ENCODE measurements at regions not wholly inside any gene's neighbourhood (a gene's known extent, or its start where the extent isn't known, plus 50 kb on each side); places are given as distances from the start of the nearest gene placed in this dataset.
A peak's percentile ranks its signal among the peaks of the same experiment; 100 is the strongest.

DNA sequence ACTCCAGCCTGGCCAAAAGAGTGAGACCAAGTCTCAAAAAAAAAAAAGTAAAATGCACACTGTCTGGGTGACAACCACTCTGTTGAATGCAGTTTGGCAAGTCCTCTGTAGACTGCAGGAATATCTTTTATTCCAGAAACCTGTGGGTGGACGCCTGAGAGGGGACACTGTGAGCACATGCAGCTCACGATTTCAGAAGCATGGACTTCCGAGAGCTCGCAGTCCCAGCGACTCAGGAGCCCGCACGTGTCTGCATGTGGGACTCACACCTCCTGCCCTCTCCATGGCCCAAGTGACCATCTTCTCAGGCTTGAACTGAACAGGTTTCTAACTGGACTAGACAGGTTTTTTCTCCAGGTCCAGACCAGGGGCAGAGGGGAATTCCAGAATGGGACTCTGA, 388.6 kb upstream of the IRX2 start:
- intact Hi-C loops (cut with DNase I; ENCODE audit: low total_unique reads): no loop called here
- no peak overlapping the region for H3K4me3 ChIP-seq (ENCODE audit: low read depth, poor library complexity, severe bottlenecking)
- 90 to 92% methylated on average over 7 of the region's 7 CpGs for WGBS, 2 donors
- no peak for DNase-seq (ENCODE audit: low spot score in 2 of 2)
- TF ChIP-seq CTCF (IDR thresholded peaks at IDR 0.05) (no peak), POLR2A (IDR thresholded peaks at IDR 0.05) (no peak)

GRCh38 chr5:3139499-3139931, 388.0 kb upstream of the IRX2 start:
- DNase-seq (ENCODE audit: low spot score in 2 of 2): no peak

GRCh38 chr5:3131161-3131560, 379.7 kb upstream of the IRX2 start:
- H3K4me3 ChIP-seq (ENCODE audit: low read depth, poor library complexity, severe bottlenecking): no peak overlapping the region
- intact Hi-C loops (cut with DNase I; ENCODE audit: low total_unique reads): no loop called here
- TF ChIP-seq CTCF (IDR thresholded peaks at IDR 0.05) (no peak), POLR2A (IDR thresholded peaks at IDR 0.05) (no peak)
- 28 to 57% methylated on average over 8 of the region's 8 CpGs for WGBS, 2 donors
- no peak for DNase-seq (ENCODE audit: low spot score in 2 of 2)

More at GRCh38 chr5:3139499-3139931, 388.0 kb upstream of the IRX2 start:
- intact Hi-C loops (cut with DNase I; ENCODE audit: low total_unique reads): no loop called here
- TF ChIP-seq POLR2A (IDR thresholded peaks at IDR 0.05): no peak
- no peak for TF ChIP-seq CTCF (IDR thresholded peaks at IDR 0.05)
- WGBS, 2 donors: 49 to 51% methylated on average over 5 to 6 of the region's 6 CpGs
- no peak overlapping the region for H3K4me3 ChIP-seq (ENCODE audit: low read depth, poor library complexity, severe bottlenecking)

DNA sequence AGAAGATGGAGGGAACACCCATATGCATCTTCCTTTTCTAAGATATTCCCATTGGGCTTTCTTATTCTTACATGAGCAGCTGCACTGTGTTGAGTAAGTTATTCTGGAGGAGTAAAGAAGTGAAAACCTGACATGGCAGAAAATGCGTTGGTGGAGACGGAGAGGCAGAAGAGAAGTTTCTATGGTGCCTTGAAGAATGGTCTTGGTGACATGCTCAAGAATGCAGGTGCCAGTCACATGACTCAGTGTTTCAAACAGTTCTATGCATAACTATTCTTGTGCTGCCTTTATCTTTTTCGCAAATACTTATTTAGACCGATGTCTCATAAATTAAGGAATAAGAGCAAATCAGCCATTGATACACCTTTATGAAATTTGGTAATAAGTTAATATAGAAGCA, 377.8 kb upstream of the IRX2 start:
- DNase-seq (ENCODE audit: low spot score in 2 of 2): no peak
- intact Hi-C loops (cut with DNase I; ENCODE audit: low total_unique reads): no loop called here
- TF ChIP-seq CTCF (IDR thresholded peaks at IDR 0.05) (no peak), POLR2A (IDR thresholded peaks at IDR 0.05) (no peak)
- H3K4me3 ChIP-seq (ENCODE audit: low read depth, poor library complexity, severe bottlenecking): no peak overlapping the region
- WGBS, 2 donors: 94 to 97% methylated on average over 4 of the region's 4 CpGs

DNA sequence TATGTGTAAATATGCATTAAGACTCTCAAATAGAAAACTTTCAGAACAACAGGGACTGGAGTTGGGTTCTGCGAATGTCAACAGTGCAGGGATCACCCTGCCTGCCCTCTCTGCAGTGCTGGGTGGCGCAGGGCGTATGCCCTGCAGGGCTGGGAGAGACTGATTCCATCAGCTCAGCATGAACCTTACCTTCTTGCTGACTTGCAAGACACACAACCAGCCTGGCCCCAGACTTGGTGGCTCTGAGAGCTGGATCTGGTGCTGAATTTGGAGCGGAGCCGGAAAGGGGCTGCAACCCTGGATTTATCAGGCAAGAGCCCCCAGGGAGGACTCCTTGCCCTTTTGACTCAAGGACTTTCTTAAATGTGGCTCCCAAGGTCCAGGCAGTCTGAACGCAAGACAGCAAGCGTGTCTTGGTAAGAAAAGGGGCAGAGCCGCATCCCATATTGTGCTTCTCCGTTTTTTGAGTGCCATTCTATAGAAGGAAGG, 376.0 kb upstream of the IRX2 start:
- peak in 1 of 2 donors; percentile 36 for DNase-seq (ENCODE audit: low spot score in 2 of 2)
- 91 to 92% methylated on average over 9 of the region's 9 CpGs for WGBS, 2 donors
- no peak overlapping the region for H3K4me3 ChIP-seq (ENCODE audit: low read depth, poor library complexity, severe bottlenecking)
- TF ChIP-seq POLR2A (IDR thresholded peaks at IDR 0.05): no peak
- TF ChIP-seq CTCF (IDR thresholded peaks at IDR 0.05): no peak
- intact Hi-C loops (cut with DNase I; ENCODE audit: low total_unique reads): no loop called here

DNA sequence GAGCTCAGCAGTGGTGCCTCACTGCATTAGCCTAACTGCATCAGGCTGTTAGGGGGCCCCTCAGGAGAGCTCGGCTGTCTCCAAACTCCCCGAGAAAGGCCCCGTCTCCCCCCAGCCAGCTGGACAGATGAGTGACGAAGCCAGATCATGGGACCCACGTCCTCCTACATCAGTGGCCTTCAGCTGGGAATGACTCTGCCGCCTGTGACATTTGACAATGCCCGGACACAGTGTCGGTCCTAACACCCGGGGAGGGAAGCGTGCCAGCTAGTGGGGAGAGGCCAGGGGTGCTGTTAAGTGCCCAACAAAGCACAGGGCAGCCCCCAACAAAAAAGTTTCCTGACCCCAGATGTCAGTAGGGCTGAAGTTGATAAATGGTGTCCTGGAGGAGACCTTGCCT, 375.2 kb upstream of the IRX2 start:
- H3K4me3 ChIP-seq (ENCODE audit: low read depth, poor library complexity, severe bottlenecking): no peak overlapping the region
- WGBS, 2 donors: 69 to 75% methylated on average over 9 to 10 of the region's 10 CpGs
- TF ChIP-seq CTCF (IDR thresholded peaks at IDR 0.05) (no peak), POLR2A (IDR thresholded peaks at IDR 0.05) (no peak)
- intact Hi-C loops (cut with DNase I; ENCODE audit: low total_unique reads): no loop called here
- peak in 1 of 2 donors; percentile 59 for DNase-seq (ENCODE audit: low spot score in 2 of 2)

Data from lower leg skin (tissue), 4 donors.